GM12801 (cell line): ENCODE measurements at regions not wholly inside any gene's neighbourhood (a gene's known extent, or its start where the extent isn't known, plus 50 kb on each side); places are given as distances from the start of the nearest gene placed in this dataset.

Experiments
- TF ChIP-seq, protein P1 (sequence below): IDR thresholded peaks from one replicate; pipeline ENCODE4 v1.5.1; 2011; ENCODE audit warnings: control low read depth; ENCODE audit not compliant: insufficient read length; ENCODE audit errors: extremely low read depth

DNA sequence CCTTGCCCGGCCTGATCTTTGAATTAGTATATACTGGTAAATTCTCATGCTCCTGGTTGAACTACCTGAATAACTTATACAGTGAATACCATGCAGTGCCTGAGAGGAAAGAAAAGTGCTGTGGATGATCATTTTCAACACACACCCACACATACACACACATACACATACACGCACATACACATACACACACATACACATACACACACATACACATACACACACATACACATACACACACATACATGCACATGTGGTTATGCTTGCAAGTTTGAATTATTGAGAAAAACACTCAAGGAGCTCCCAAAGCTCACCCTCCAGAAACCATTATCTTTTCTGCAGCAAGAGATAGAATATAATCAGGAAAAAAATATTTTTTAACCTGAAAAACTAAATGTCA is 366.9 kb upstream of the RASGEF1B start:
- TF ChIP-seq, protein P1, sequence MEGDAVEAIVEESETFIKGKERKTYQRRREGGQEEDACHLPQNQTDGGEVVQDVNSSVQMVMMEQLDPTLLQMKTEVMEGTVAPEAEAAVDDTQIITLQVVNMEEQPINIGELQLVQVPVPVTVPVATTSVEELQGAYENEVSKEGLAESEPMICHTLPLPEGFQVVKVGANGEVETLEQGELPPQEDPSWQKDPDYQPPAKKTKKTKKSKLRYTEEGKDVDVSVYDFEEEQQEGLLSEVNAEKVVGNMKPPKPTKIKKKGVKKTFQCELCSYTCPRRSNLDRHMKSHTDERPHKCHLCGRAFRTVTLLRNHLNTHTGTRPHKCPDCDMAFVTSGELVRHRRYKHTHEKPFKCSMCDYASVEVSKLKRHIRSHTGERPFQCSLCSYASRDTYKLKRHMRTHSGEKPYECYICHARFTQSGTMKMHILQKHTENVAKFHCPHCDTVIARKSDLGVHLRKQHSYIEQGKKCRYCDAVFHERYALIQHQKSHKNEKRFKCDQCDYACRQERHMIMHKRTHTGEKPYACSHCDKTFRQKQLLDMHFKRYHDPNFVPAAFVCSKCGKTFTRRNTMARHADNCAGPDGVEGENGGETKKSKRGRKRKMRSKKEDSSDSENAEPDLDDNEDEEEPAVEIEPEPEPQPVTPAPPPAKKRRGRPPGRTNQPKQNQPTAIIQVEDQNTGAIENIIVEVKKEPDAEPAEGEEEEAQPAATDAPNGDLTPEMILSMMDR, result no peak

- TF ChIP-seq, protein P1, result no peak
Measured at GRCh38 chr4:81836716-81837115, 365.0 kb upstream of the RASGEF1B start.

DNA sequence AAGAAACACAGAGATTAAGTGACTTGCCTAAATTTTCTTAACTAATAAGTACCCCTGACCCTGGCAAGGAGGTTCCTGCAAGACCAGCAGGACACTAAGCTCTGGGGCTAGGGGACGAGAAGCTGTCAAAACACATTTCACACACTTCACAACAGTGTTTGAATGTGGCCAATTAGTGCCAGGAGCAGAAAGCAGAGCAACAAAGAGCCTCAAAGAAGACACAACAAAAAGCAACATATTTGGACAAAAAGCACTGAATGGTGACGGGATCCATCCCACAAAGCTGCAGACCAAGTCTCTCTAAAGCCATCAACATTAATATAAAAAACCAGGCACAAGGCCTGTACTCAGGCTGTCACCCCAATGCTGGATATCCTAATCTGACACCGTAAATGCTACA is 361.9 kb upstream of the RASGEF1B start:
- TF ChIP-seq, protein P1, result no peak

- TF ChIP-seq, protein P1, result no peak
Measured at GRCh38 chr4:81828991-81829390, 357.3 kb upstream of the RASGEF1B start.

DNA sequence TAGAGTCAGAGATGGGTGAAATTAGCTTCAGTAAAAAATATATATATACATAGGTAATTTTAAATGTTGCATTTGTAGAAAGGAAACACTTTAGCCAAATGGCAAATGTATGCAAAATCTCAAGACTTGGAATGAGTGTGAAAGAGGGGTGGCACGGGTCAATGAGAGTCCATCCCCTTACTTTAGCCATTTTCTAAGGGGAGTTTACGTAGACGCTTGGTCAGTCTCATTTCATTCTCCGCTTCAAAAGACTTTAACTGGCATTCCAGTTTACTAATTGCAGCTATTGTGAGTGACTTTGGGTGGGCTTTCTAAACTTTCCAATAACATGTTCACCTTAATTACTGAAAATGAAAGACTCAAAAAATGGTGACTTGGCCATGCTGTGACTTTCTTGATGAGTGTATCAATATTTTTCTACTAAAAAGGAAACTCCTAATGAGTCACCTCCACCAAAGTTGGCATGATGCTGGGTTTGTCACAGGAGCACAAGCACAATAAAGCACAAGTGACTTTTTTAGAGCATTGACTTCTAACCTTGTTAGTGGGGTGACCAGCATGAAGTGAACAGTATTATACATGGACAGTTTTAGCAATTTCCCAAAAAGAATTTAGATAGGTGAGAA is 356.0 kb upstream of the RASGEF1B start:
- TF ChIP-seq, protein P1, result no peak

DNA sequence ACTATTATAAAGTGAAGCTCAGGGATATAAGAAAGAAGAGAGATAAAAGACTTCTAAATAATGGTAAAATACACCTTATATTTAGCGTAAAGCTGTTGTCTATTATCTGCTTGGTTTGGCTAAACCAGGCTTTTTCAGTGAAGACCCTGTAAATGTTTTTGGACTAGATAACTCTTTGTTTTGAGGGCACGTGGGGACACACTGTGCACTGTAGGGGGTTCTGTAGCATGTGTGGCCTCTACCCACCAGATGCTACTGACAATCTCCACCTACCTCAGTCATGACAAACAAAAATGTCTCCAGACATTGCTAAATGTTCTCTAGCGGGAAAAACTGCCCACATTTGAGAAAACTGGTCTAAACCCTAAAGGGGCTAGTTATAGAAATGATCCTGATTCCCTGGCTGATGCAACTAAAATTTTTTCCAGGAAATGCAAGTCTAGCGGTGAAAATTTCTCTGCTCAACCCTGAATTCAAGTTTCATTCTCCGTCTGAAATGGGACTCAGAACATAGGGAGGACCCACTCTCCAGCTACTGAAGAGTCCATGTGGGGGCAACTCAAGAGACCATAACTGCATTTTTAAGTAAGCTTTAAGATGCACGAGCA is 355.2 kb upstream of the RASGEF1B start:
- TF ChIP-seq, protein P1, result no peak

- TF ChIP-seq, protein P1, result no peak
Measured at GRCh38 chr4:81826335-81826734, 354.6 kb upstream of the RASGEF1B start.
